NOMO-1 (cell line): ENCODE measurements at regions not wholly inside any gene's neighbourhood (a gene's known extent, or its start where the extent isn't known, plus 50 kb on each side); places are given as distances from the start of the nearest gene placed in this dataset.

Experiments
- DNase-seq, 2 experiments: peaks; one replicate each; lab custom pipeline; 2025; ENCODE audit not compliant: unreplicated experiment in 2 of 2; lab: John Stamatoyannopoulos, UW

- no peak for DNase-seq
Observed at GRCh38 chr6:67331304-67331703, 1303.8 kb upstream of the ADGRB3 start.

- no peak for DNase-seq
Observed at GRCh38 chr6:67328269-67328668, 1306.8 kb upstream of the ADGRB3 start.

GRCh38 chr6:67300430-67301040 lies 1334.5 kb upstream of the ADGRB3 start:
- no peak for DNase-seq

GRCh38 chr6:67292169-67292568 lies 1342.9 kb upstream of the ADGRB3 start:
- no peak for DNase-seq

- no peak for DNase-seq
Observed at GRCh38 chr6:67287566-67287965, 1347.5 kb upstream of the ADGRB3 start.

GRCh38 chr6:67285770-67286495 lies 1349.1 kb upstream of the ADGRB3 start:
- no peak for DNase-seq

- no peak for DNase-seq
Observed at GRCh38 chr6:67277312-67277711, 1357.8 kb upstream of the ADGRB3 start.

GRCh38 chr6:67265996-67266921 lies 1368.8 kb upstream of the ADGRB3 start:
- no peak for DNase-seq

- no peak for DNase-seq
Observed at GRCh38 chr6:67252663-67253062, 1382.4 kb upstream of the ADGRB3 start.

GRCh38 chr6:67248077-67248476 lies 1387.0 kb upstream of the ADGRB3 start:
- DNase-seq: no peak

GRCh38 chr6:67244037-67244436 lies 1391.0 kb upstream of the ADGRB3 start:
- no peak for DNase-seq

- DNase-seq: no peak
Observed at GRCh38 chr6:67237277-67237676, 1397.8 kb upstream of the ADGRB3 start.

GRCh38 chr6:67231092-67231491 lies 1404.0 kb upstream of the ADGRB3 start:
- no peak for DNase-seq

- DNase-seq: no peak
Observed at GRCh38 chr6:67224989-67225388, 1410.1 kb upstream of the ADGRB3 start.

- DNase-seq: no peak
Observed at GRCh38 chr6:67221226-67221625, 1413.9 kb upstream of the ADGRB3 start.

GRCh38 chr6:67219346-67219745 lies 1415.7 kb upstream of the ADGRB3 start:
- no peak for DNase-seq

- DNase-seq: no peak
Observed at GRCh38 chr6:67212584-67212983, 1422.5 kb upstream of the ADGRB3 start.

GRCh38 chr6:67210450-67210849 lies 1424.6 kb upstream of the ADGRB3 start:
- no peak for DNase-seq

- DNase-seq: no peak
Observed at GRCh38 chr6:67201563-67201962, 1433.5 kb upstream of the ADGRB3 start.

GRCh38 chr6:67200626-67201403 lies 1434.3 kb upstream of the ADGRB3 start:
- no peak for DNase-seq

- DNase-seq: no peak
Observed at GRCh38 chr6:67199425-67199824, 1435.7 kb upstream of the ADGRB3 start.
